ENCODE measurements at regions not wholly inside any gene's neighbourhood (a gene's known extent, or its start where the extent isn't known, plus 50 kb on each side); places are given as distances from the start of the nearest gene placed in this dataset.
A peak's percentile ranks its signal among the peaks of the same experiment; 100 is the strongest.

GRCh38 chr2:121825003-121825950, 69.8 kb downstream of the TSN start:
- H2AFZ ChIP-seq, result no peak overlapping the region
- no peaks in the 10 kb centered on the region for H3F3A ChIP-seq (ENCODE audit: insufficient read depth)
- no peak overlapping the region for H3K9ac ChIP-seq
- H3K4me1 ChIP-seq (ENCODE audit: insufficient read depth), result no peaks in the 10 kb centered on the region
- no peaks in the 10 kb centered on the region for H3K36me3 ChIP-seq (ENCODE audit: low read depth)
- H3K27ac ChIP-seq, result no peak overlapping the region
- H3K4me2 ChIP-seq (ENCODE audit: unreplicated experiment), result no peak overlapping the region
- no peaks in the 10 kb centered on the region for H3K9me3 ChIP-seq (ENCODE audit: low read depth)
- in situ Hi-C loops (cut with MboI), result no loop called here
- H3K79me2 ChIP-seq (ENCODE audit: insufficient read depth), result no peaks in the 10 kb centered on the region
- WGBS, 2 experiments (ENCODE audit: low coverage in 1 of 2, low lambda C conversion rate in 2 of 2, missing lambda C conversion rate in 2 of 2), result 45 to 48% methylated on average over 8 of the region's 8 CpGs
- TF ChIP-seq EZH2phosphoT487 (IDR thresholded peaks at IDR 0.05; ENCODE audit: insufficient read depth, low read depth) (no peak), EZH2 (IDR thresholded peaks at IDR 0.05; ENCODE audit: insufficient read depth, poor library complexity, severe bottlenecking) (no peak)
- no peak overlapping the region for H3K4me3 ChIP-seq
- no peak for DNase-seq
- no peaks in the 10 kb centered on the region for H4K20me1 ChIP-seq (ENCODE audit: insufficient read depth)
- H3K9me2 ChIP-seq (ENCODE audit: insufficient read depth), result no peaks in the 10 kb centered on the region
- 0 out of 2 replicates have a peak, but pooled peaks cover 9% of the 10 kb centered on the region for H3K27me3 ChIP-seq (replicated peaks; ENCODE audit: insufficient read depth)

GRCh38 chr2:121826036-121826435, 70.6 kb downstream of the TSN start:
- DNase-seq, result peak; percentile 15
- in situ Hi-C loops (cut with MboI), result no loop called here
- no peak overlapping the region for H3K9ac ChIP-seq
- no peak overlapping the region for H3K4me2 ChIP-seq (ENCODE audit: unreplicated experiment)
- WGBS, 2 experiments (ENCODE audit: low coverage in 1 of 2, low lambda C conversion rate in 2 of 2, missing lambda C conversion rate in 2 of 2), result 49 to 51% methylated on average over 3 of the region's 3 CpGs
- H3K36me3 ChIP-seq (ENCODE audit: low read depth), result no peaks in the 10 kb centered on the region
- H3K4me3 ChIP-seq, result no peak overlapping the region
- no peak overlapping the region for H2AFZ ChIP-seq
- no peak for TF ChIP-seq EZH2phosphoT487 (IDR thresholded peaks at IDR 0.05; ENCODE audit: insufficient read depth, low read depth)
- no peak for TF ChIP-seq EZH2 (IDR thresholded peaks at IDR 0.05; ENCODE audit: insufficient read depth, poor library complexity, severe bottlenecking)
- H3K79me2 ChIP-seq (ENCODE audit: insufficient read depth), result no peaks in the 10 kb centered on the region
- no peaks in the 10 kb centered on the region for H4K20me1 ChIP-seq (ENCODE audit: insufficient read depth)
- H3K9me2 ChIP-seq (ENCODE audit: insufficient read depth), result no peaks in the 10 kb centered on the region
- no peaks in the 10 kb centered on the region for H3F3A ChIP-seq (ENCODE audit: insufficient read depth)
- H3K27ac ChIP-seq, result no peak overlapping the region
- 0 out of 2 replicates have a peak, but pooled peaks cover 2% of the 10 kb centered on the region for H3K27me3 ChIP-seq (replicated peaks; ENCODE audit: insufficient read depth)
- H3K4me1 ChIP-seq (ENCODE audit: insufficient read depth), result no peaks in the 10 kb centered on the region
- no peaks in the 10 kb centered on the region for H3K9me3 ChIP-seq (ENCODE audit: low read depth)

- H3K27ac ChIP-seq, result no peak overlapping the region
- H3K79me2 ChIP-seq (ENCODE audit: insufficient read depth), result no peaks in the 10 kb centered on the region
- DNase-seq, result no peak
- no peaks in the 10 kb centered on the region for H4K20me1 ChIP-seq (ENCODE audit: insufficient read depth)
- H3F3A ChIP-seq (ENCODE audit: insufficient read depth), result no peaks in the 10 kb centered on the region
- in situ Hi-C loops (cut with MboI), result no loop called here
- H3K4me2 ChIP-seq (ENCODE audit: unreplicated experiment), result no peak overlapping the region
- H2AFZ ChIP-seq, result no peak overlapping the region
- no peaks in the 10 kb centered on the region for H3K9me3 ChIP-seq (ENCODE audit: low read depth)
- H3K4me1 ChIP-seq (ENCODE audit: insufficient read depth), result no peaks in the 10 kb centered on the region
- no peaks in the 10 kb centered on the region for H3K9me2 ChIP-seq (ENCODE audit: insufficient read depth)
- TF ChIP-seq EZH2 (IDR thresholded peaks at IDR 0.05; ENCODE audit: insufficient read depth, poor library complexity, severe bottlenecking) (no peak), EZH2phosphoT487 (IDR thresholded peaks at IDR 0.05; ENCODE audit: insufficient read depth, low read depth) (no peak)
- 78 to 85% methylated on average over 13 of the region's 13 CpGs for WGBS, 2 experiments (ENCODE audit: low coverage in 1 of 2, low lambda C conversion rate in 2 of 2, missing lambda C conversion rate in 2 of 2)
- H3K36me3 ChIP-seq (ENCODE audit: low read depth), result no peaks in the 10 kb centered on the region
- no peak overlapping the region for H3K4me3 ChIP-seq
- no peak overlapping the region for H3K9ac ChIP-seq
- no peaks in the 10 kb centered on the region for H3K27me3 ChIP-seq (replicated peaks; ENCODE audit: insufficient read depth)
Observed at GRCh38 chr2:121828281-121828731, 72.9 kb downstream of the TSN start.

- no peaks in the 10 kb centered on the region for H3K9me2 ChIP-seq (ENCODE audit: insufficient read depth)
- H3F3A ChIP-seq (ENCODE audit: insufficient read depth), result no peaks in the 10 kb centered on the region
- DNase-seq, result no peak
- H3K27ac ChIP-seq, result no peak overlapping the region
- H3K36me3 ChIP-seq (ENCODE audit: low read depth), result no peaks in the 10 kb centered on the region
- H2AFZ ChIP-seq, result no peak overlapping the region
- no peaks in the 10 kb centered on the region for H3K27me3 ChIP-seq (replicated peaks; ENCODE audit: insufficient read depth)
- no peaks in the 10 kb centered on the region for H3K9me3 ChIP-seq (ENCODE audit: low read depth)
- no peaks in the 10 kb centered on the region for H4K20me1 ChIP-seq (ENCODE audit: insufficient read depth)
- in situ Hi-C loops (cut with MboI), result no loop called here
- TF ChIP-seq EZH2phosphoT487 (IDR thresholded peaks at IDR 0.05; ENCODE audit: insufficient read depth, low read depth), result no peak
- TF ChIP-seq EZH2 (IDR thresholded peaks at IDR 0.05; ENCODE audit: insufficient read depth, poor library complexity, severe bottlenecking), result no peak
- H3K4me3 ChIP-seq, result no peak overlapping the region
- H3K79me2 ChIP-seq (ENCODE audit: insufficient read depth), result no peaks in the 10 kb centered on the region
- H3K9ac ChIP-seq, result no peak overlapping the region
- 75 to 82% methylated on average over 1 of the region's 1 CpG for WGBS, 2 experiments (ENCODE audit: low coverage in 1 of 2, low lambda C conversion rate in 2 of 2, missing lambda C conversion rate in 2 of 2)
- H3K4me1 ChIP-seq (ENCODE audit: insufficient read depth), result no peaks in the 10 kb centered on the region
- no peak overlapping the region for H3K4me2 ChIP-seq (ENCODE audit: unreplicated experiment)
Observed at GRCh38 chr2:121830809-121831208, 75.4 kb downstream of the TSN start.
